ENCODE measurements at regions not wholly inside any gene's neighbourhood (a gene's known extent, or its start where the extent isn't known, plus 50 kb on each side); places are given as distances from the start of the nearest gene placed in this dataset.

DNA sequence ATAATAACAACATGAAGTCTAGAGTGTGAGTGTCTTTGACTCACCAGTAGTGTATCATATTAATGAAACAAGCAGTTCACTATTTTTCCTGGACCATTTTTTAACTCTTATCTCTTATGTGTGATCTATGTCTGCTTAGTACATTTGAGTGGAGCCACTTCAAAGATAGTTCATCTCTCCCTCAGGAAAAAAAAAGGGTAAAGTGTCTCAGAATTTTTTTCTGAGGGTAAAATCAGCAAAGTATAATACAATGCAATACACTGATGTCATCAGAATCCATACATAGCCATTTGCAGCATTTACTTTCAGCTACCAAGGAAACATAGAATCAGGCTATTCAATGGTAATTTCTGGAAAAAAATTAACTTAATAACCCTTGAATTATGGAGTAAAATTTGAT is 706.7 kb downstream of the DNAJB9 start:
- H3K4me1 ChIP-seq (ENCODE audit: low read length), result no peaks in the 10 kb centered on the region
- H3K27ac ChIP-seq (ENCODE audit: low read length), result no peak overlapping the region
- no peak for DNase-seq
- no peak overlapping the region for H3K4me3 ChIP-seq (ENCODE audit: low read length)
- H3K9ac ChIP-seq (ENCODE audit: low read length), result no peak overlapping the region
- H4K20me1 ChIP-seq (ENCODE audit: insufficient read depth, low read length), result no peaks in the 10 kb centered on the region
- TF ChIP-seq EZH2 (optimal IDR thresholded peaks at IDR 0.05; ENCODE audit: low read depth, low read length), result no peak
- TF ChIP-seq, protein P1, sequence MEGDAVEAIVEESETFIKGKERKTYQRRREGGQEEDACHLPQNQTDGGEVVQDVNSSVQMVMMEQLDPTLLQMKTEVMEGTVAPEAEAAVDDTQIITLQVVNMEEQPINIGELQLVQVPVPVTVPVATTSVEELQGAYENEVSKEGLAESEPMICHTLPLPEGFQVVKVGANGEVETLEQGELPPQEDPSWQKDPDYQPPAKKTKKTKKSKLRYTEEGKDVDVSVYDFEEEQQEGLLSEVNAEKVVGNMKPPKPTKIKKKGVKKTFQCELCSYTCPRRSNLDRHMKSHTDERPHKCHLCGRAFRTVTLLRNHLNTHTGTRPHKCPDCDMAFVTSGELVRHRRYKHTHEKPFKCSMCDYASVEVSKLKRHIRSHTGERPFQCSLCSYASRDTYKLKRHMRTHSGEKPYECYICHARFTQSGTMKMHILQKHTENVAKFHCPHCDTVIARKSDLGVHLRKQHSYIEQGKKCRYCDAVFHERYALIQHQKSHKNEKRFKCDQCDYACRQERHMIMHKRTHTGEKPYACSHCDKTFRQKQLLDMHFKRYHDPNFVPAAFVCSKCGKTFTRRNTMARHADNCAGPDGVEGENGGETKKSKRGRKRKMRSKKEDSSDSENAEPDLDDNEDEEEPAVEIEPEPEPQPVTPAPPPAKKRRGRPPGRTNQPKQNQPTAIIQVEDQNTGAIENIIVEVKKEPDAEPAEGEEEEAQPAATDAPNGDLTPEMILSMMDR (IDR thresholded peaks at IDR 0.05; ENCODE audit: low read length), result no peak
- no peak overlapping the region for H3K4me2 ChIP-seq (ENCODE audit: low read depth, low read length)
- H3K9me2 ChIP-seq (replicated peaks; ENCODE audit: insufficient read depth, low read length), result no peaks in the 10 kb centered on the region
- H3F3A ChIP-seq (ENCODE audit: insufficient read depth, low read length), result no peaks in the 10 kb centered on the region
- H3K79me2 ChIP-seq (ENCODE audit: low read length), result no peaks in the 10 kb centered on the region
- H3K9me3 ChIP-seq (replicated peaks; ENCODE audit: insufficient read depth, low read length), result no peaks in the 10 kb centered on the region
- no peak overlapping the region for H2AFZ ChIP-seq (ENCODE audit: low read length)
- H3K36me3 ChIP-seq (replicated peaks; ENCODE audit: insufficient read depth, low read length), result no peaks in the 10 kb centered on the region
- H3K27me3 ChIP-seq (replicated peaks; ENCODE audit: insufficient read depth, low read length), result no peaks in the 10 kb centered on the region

DNA sequence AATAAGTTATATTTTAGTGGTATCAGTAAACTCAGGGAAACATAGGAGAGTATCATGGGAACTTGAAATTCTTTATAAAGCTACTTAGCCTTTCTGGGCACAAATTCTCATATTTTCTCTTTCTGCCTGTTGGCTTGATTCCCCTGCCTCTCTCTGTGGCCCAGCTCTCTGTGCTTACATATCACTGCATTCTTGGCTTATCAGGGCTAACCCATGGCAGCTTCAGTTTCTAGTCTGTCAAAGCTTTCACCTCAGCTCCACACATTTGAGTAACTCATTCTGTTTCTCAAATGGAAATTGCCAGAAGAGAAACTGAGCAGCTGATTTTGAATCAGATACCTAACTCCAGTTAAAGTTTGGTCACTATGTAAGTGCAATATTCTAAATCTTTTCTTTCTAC is 713.1 kb downstream of the DNAJB9 start:
- Histone ChIP-seq H3K9ac (ENCODE audit: low read length) (no peak overlapping the region), H3F3A (ENCODE audit: insufficient read depth, low read length) (no peaks in the 10 kb centered on the region), H4K20me1 (ENCODE audit: insufficient read depth, low read length) (no peaks in the 10 kb centered on the region), H3K27ac (ENCODE audit: low read length) (no peak overlapping the region), H3K79me2 (ENCODE audit: low read length) (no peaks in the 10 kb centered on the region), H3K9me2 (replicated peaks; ENCODE audit: insufficient read depth, low read length) (no peaks in the 10 kb centered on the region), H3K36me3 (replicated peaks; ENCODE audit: insufficient read depth, low read length) (no peaks in the 10 kb centered on the region), H3K4me1 (ENCODE audit: low read length) (0 out of 2 replicates have a peak, but pooled peaks cover 3% of the 10 kb centered on the region), H3K27me3 (replicated peaks; ENCODE audit: insufficient read depth, low read length) (no peaks in the 10 kb centered on the region), H3K4me3 (ENCODE audit: low read length) (no peak overlapping the region), H3K4me2 (ENCODE audit: low read depth, low read length) (no peak overlapping the region), H3K9me3 (replicated peaks; ENCODE audit: insufficient read depth, low read length) (no peaks in the 10 kb centered on the region), H2AFZ (ENCODE audit: low read length) (no peak overlapping the region)
- no peak for DNase-seq
- TF ChIP-seq, protein P1 (IDR thresholded peaks at IDR 0.05; ENCODE audit: low read length), result no peak
- no peak for TF ChIP-seq EZH2phosphoT487 (IDR thresholded peaks at IDR 0.05; ENCODE audit: low read length)
- no peak for TF ChIP-seq EZH2 (optimal IDR thresholded peaks at IDR 0.05; ENCODE audit: low read depth, low read length)

DNA sequence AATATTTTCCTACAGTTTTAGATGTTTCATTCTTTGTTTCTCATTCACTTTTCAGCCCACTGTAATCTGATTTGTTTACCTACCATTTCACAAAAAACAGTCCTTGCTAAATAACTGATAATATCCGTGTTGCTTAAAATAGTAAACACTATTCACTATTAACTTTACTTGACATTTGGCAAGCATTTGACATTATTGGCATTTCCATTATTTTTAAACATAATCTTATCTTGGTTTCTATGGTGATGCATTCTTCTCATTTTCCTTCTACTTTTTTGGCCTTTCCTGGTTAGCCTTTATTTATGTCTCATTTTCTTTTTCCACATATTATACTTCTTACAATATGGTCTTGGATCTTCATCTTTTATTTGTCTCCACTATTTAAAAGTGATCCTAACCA is 715.3 kb downstream of the DNAJB9 start:
- no peak for DNase-seq
- H3K9ac ChIP-seq (ENCODE audit: low read length), result no peak overlapping the region
- H3K79me2 ChIP-seq (ENCODE audit: low read length), result no peaks in the 10 kb centered on the region
- no peaks in the 10 kb centered on the region for H3F3A ChIP-seq (ENCODE audit: insufficient read depth, low read length)
- H3K4me1 ChIP-seq (ENCODE audit: low read length), result peaks cover 14% of the 10 kb centered on the region; the same call in 1 of the 2 replicates
- H3K36me3 ChIP-seq (replicated peaks; ENCODE audit: insufficient read depth, low read length), result no peaks in the 10 kb centered on the region
- H3K4me2 ChIP-seq (ENCODE audit: low read depth, low read length), result no peak overlapping the region
- no peaks in the 10 kb centered on the region for H3K27me3 ChIP-seq (replicated peaks; ENCODE audit: insufficient read depth, low read length)
- H4K20me1 ChIP-seq (ENCODE audit: insufficient read depth, low read length), result no peaks in the 10 kb centered on the region
- TF ChIP-seq EZH2 (optimal IDR thresholded peaks at IDR 0.05; ENCODE audit: low read depth, low read length) (no peak), EZH2phosphoT487 (IDR thresholded peaks at IDR 0.05; ENCODE audit: low read length) (no peak)
- TF ChIP-seq, protein P1 (IDR thresholded peaks at IDR 0.05; ENCODE audit: low read length), result no peak
- no peak overlapping the region for H3K27ac ChIP-seq (ENCODE audit: low read length)
- H3K4me3 ChIP-seq (ENCODE audit: low read length), result no peak overlapping the region
- no peaks in the 10 kb centered on the region for H3K9me3 ChIP-seq (replicated peaks; ENCODE audit: insufficient read depth, low read length)
- H2AFZ ChIP-seq (ENCODE audit: low read length), result no peak overlapping the region
- no peaks in the 10 kb centered on the region for H3K9me2 ChIP-seq (replicated peaks; ENCODE audit: insufficient read depth, low read length)

Measured in MM.1S (cell line).